ENCODE measurements at regions not wholly inside any gene's neighbourhood (a gene's known extent, or its start where the extent isn't known, plus 50 kb on each side); places are given as distances from the start of the nearest gene placed in this dataset.

- DNase-seq (ENCODE audit: low spot score): no peak
Measured at GRCh38 chr12:76611533-76611932, 52.0 kb upstream of the OSBPL8 start.

- DNase-seq (ENCODE audit: low spot score): no peak
Measured at GRCh38 chr12:76614364-76614763, 54.8 kb upstream of the OSBPL8 start.

- DNase-seq (ENCODE audit: low spot score): no peak
Measured at GRCh38 chr12:76618031-76618430, 58.5 kb upstream of the OSBPL8 start.

GRCh38 chr12:76621582-76622024 lies 62.0 kb upstream of the OSBPL8 start:
- peak; percentile 75 for DNase-seq (ENCODE audit: low spot score)

GRCh38 chr12:76622351-76622750 lies 62.8 kb upstream of the OSBPL8 start:
- no peak for DNase-seq (ENCODE audit: low spot score)

- DNase-seq (ENCODE audit: low spot score): no peak
Measured at GRCh38 chr12:76622915-76623314, 63.3 kb upstream of the OSBPL8 start.

- no peak for DNase-seq (ENCODE audit: low spot score)
Measured at GRCh38 chr12:76623931-76624330, 64.4 kb upstream of the OSBPL8 start.

- DNase-seq (ENCODE audit: low spot score): no peak
Measured at GRCh38 chr12:76627346-76628135, 68.0 kb upstream of the OSBPL8 start.

- DNase-seq (ENCODE audit: low spot score): no peak
Measured at GRCh38 chr12:76628745-76629144, 69.2 kb upstream of the OSBPL8 start.

- DNase-seq (ENCODE audit: low spot score): no peak
Measured at GRCh38 chr12:76631741-76632140, 72.2 kb upstream of the OSBPL8 start.

- no peak for DNase-seq (ENCODE audit: low spot score)
Measured at GRCh38 chr12:76633415-76633814, 73.8 kb upstream of the OSBPL8 start.

GRCh38 chr12:76634133-76634532 lies 74.6 kb upstream of the OSBPL8 start:
- DNase-seq (ENCODE audit: low spot score): no peak

GRCh38 chr12:76636121-76636692 lies 76.6 kb upstream of the OSBPL8 start:
- DNase-seq (ENCODE audit: low spot score): no peak

GRCh38 chr12:76637807-76638206 lies 78.2 kb upstream of the OSBPL8 start:
- no peak for DNase-seq (ENCODE audit: low spot score)

GRCh38 chr12:76639646-76640045 lies 80.1 kb upstream of the OSBPL8 start:
- no peak for DNase-seq (ENCODE audit: low spot score)

GRCh38 chr12:76641073-76641472 lies 81.5 kb upstream of the OSBPL8 start:
- DNase-seq (ENCODE audit: low spot score): no peak

GRCh38 chr12:76641961-76642360 lies 82.4 kb upstream of the OSBPL8 start:
- DNase-seq (ENCODE audit: low spot score): no peak

- no peak for DNase-seq (ENCODE audit: low spot score)
Measured at GRCh38 chr12:76643438-76643837, 83.9 kb upstream of the OSBPL8 start.

GRCh38 chr12:76644950-76645349 lies 85.4 kb upstream of the OSBPL8 start:
- DNase-seq (ENCODE audit: low spot score): no peak

GRCh38 chr12:76645934-76646333 lies 86.4 kb upstream of the OSBPL8 start:
- DNase-seq (ENCODE audit: low spot score): no peak

GRCh38 chr12:76646366-76646765 lies 86.8 kb upstream of the OSBPL8 start:
- no peak for DNase-seq (ENCODE audit: low spot score)

GRCh38 chr12:76649099-76649498 lies 89.5 kb upstream of the OSBPL8 start:
- DNase-seq (ENCODE audit: low spot score): no peak

- no peak for DNase-seq (ENCODE audit: low spot score)
Measured at GRCh38 chr12:76652402-76652801, 92.8 kb upstream of the OSBPL8 start.

GRCh38 chr12:76653342-76653741 lies 93.8 kb upstream of the OSBPL8 start:
- no peak for DNase-seq (ENCODE audit: low spot score)
